Lower lobe of right lung (tissue), 2 donors: ENCODE measurements at regions not wholly inside any gene's neighbourhood (a gene's known extent, or its start where the extent isn't known, plus 50 kb on each side); places are given as distances from the start of the nearest gene placed in this dataset.

Source experiments
- ATAC-seq, 2 donors: fragments of 200-7000 bp; cut with Tn5 transposase; one replicate each; pipeline ENCODE4 v1.9.1; 2020 to 2022; ENCODE audit warnings: mild to moderate bottlenecking in 2 of 2, moderate library complexity in 2 of 2
- DNase-seq: peaks from one replicate; pipeline ENCODE4 v3.0.0-alpha.2; 2020
- H3K27ac ChIP-seq: fragments of 200-600 bp; one replicate; pipeline ENCODE4 v1.8.0; 2022
- H3K27me3 ChIP-seq: fragments of 200-600 bp; one replicate; pipeline ENCODE4 v1.8.0; 2022; ENCODE audit warnings: low read depth
- H3K36me3 ChIP-seq: fragments of 200-600 bp; one replicate; pipeline ENCODE4 v1.8.0; 2022; ENCODE audit warnings: mild to moderate bottlenecking
- H3K4me1 ChIP-seq: fragments of 200-600 bp; one replicate; pipeline ENCODE4 v1.8.0; 2022
- H3K4me3 ChIP-seq: fragments of 200-600 bp; one replicate; pipeline ENCODE4 v1.8.0; 2022; ENCODE audit warnings: mild to moderate bottlenecking
- H3K9me3 ChIP-seq: fragments of 200-600 bp; one replicate; pipeline ENCODE4 v1.8.0; 2022
- intact Hi-C: fragments of 100-400 bp; cut with DNase I; formaldehyde crosslinking; loops from one replicate; pipeline ENCODE4 v1.11.0; 2022
- TF ChIP-seq, protein P1 (sequence below): fragments of 200-600 bp; IDR thresholded peaks from one replicate; pipeline ENCODE4 v1.8.0; 2022; ENCODE audit warnings: antibody characterized with exemption, mild to moderate bottlenecking
- donor health status: DM: no; HTN: yes; CAD: no; lungs with severe emphysema.

DNA sequence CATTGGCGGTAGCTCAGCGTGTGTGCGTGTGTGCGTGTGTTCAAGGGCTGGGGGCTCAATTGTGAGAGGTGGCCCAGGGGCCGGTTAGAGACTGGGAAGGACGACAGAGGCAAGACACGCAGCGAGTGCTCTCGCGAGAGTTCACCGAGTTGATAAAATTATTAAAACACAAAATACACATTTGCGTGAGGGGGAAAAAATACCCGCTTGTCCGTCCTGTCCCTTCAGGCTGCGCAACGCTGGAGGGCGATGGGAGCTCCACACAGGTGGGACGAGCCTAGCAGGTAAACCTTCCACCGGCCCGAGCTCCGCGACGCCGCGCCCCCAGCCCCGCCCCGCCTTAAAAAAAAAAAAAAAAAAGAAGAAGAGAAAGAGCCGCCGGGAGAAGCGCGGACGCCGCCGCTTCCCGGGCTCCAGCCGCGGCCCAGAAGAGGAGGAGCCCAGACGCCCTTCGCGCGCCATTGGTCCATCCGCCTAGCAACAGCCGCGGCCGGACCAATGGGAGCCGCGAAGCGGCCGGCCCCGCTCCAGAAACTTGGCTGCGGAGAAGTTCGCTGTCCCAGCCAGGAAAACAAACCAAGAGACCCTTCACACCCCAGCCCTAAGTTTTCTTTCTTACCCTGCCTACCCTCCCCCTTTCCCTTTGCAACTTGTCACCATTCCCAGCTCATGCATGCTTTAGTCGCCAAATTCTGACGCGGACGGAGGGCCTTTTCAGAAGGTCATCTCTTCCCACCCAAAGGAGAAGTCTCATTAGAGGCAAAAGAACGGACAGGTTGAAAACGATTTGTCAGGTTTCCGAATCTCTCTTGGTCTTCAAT lies 169.9 kb upstream of the MAF start:
- peak; percentile 94 for DNase-seq
- Histone ChIP-seq H3K27me3 (no peaks in the 10 kb centered on the region), H3K9me3 (no peaks in the 10 kb centered on the region), H3K36me3 (no peaks in the 10 kb centered on the region), H3K4me3 (peak overlapping the region; percentile 60), H3K4me1 (peaks cover 30% of the 10 kb centered on the region), H3K27ac (peak overlapping the region; percentile 73)
- intact Hi-C loops: no loop called here
- TF ChIP-seq, protein P1, sequence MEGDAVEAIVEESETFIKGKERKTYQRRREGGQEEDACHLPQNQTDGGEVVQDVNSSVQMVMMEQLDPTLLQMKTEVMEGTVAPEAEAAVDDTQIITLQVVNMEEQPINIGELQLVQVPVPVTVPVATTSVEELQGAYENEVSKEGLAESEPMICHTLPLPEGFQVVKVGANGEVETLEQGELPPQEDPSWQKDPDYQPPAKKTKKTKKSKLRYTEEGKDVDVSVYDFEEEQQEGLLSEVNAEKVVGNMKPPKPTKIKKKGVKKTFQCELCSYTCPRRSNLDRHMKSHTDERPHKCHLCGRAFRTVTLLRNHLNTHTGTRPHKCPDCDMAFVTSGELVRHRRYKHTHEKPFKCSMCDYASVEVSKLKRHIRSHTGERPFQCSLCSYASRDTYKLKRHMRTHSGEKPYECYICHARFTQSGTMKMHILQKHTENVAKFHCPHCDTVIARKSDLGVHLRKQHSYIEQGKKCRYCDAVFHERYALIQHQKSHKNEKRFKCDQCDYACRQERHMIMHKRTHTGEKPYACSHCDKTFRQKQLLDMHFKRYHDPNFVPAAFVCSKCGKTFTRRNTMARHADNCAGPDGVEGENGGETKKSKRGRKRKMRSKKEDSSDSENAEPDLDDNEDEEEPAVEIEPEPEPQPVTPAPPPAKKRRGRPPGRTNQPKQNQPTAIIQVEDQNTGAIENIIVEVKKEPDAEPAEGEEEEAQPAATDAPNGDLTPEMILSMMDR: no peak
- ATAC-seq: peak; percentile 97 to 99

DNA sequence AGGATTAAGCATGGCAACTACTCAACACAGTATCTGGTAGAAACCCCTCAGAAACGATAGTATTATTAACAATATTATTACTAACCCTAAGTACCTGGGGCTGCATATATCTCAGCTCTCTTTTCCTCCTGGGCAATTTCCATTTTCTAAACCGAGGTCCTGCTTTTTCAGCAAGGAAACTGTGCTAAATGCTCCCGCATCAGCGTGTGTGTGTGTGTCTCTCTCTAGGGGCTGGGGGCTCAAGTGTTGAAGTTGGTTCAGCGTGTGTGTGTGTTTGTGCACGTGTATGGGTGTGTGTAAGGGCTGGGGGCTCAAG lies 169.3 kb upstream of the MAF start:
- TF ChIP-seq, protein P1: no peak
- Histone ChIP-seq H3K27ac (peak overlapping the region; percentile 81), H3K9me3 (no peaks in the 10 kb centered on the region), H3K4me1 (peaks cover 30% of the 10 kb centered on the region), H3K4me3 (peak overlapping the region; percentile 60), H3K36me3 (no peaks in the 10 kb centered on the region), H3K27me3 (no peaks in the 10 kb centered on the region)
- ATAC-seq (no peak), DNase-seq (no peak)
- intact Hi-C loops: no loop called here

- Histone ChIP-seq H3K4me3 (no peak overlapping the region), H3K36me3 (no peaks in the 10 kb centered on the region), H3K9me3 (no peaks in the 10 kb centered on the region), H3K27ac (peak overlapping the region; percentile 81), H3K4me1 (peaks cover 30% of the 10 kb centered on the region), H3K27me3 (no peaks in the 10 kb centered on the region)
- no peak for ATAC-seq
- DNase-seq: no peak
- TF ChIP-seq, protein P1: no peak
- intact Hi-C loops: no loop called here
These were observed 168.9 kb upstream of the MAF start for GRCh38 chr16:79769270-79769927.

GRCh38 chr16:79768276-79768970 lies 167.9 kb upstream of the MAF start:
- no peaks in the 10 kb centered on the region for H3K36me3 ChIP-seq
- ATAC-seq: no peak
- peak overlapping the region; percentile 41 for H3K4me3 ChIP-seq
- intact Hi-C loops: no loop called here
- peak overlapping the region; percentile 81 for H3K27ac ChIP-seq
- H3K27me3 ChIP-seq: no peaks in the 10 kb centered on the region
- H3K4me1 ChIP-seq: peaks cover 30% of the 10 kb centered on the region
- no peaks in the 10 kb centered on the region for H3K9me3 ChIP-seq
- DNase-seq: no peak
- TF ChIP-seq, protein P1: no peak

DNA sequence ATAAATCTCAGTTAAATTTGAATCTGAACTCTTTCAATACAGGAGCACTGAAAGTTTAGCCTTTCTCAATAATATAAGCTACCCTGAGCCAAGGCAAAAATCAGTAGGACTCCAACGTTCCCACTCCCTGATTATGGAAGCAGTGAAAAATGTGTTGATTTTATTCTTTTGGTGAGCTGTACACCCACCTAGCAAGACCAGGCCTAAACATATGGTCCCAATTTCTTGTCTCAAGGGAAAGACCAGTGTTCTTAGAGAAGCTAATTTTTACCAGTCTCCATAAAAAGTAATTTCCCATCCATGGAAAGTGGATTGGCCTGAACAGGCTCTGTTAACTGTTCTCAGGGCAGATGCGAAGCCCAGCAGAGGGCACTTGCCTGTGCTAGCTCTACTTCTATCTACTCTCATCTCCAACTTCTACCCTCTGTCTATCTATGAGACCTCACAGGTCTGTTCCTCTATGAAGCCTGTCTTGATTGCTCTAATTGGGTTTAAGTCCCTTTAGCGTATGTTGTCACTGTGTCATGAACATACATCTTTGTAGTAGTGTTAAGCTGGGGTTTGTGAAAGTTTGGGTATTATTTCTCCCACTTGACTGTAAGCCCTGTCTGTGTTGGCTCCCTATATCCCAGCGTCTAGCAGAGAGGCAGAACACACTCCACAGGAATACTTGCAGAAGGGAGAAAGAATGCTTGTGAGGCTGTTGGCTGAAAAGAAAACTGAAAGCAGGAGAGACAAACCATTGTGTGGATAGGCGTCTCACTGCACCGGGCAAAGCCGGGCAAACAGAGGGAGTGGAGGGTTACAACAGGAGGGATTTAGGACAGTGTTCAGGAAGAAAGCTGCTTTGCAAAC lies 167.1 kb upstream of the MAF start:
- Histone ChIP-seq H3K4me1 (peaks cover 30% of the 10 kb centered on the region), H3K4me3 (peak overlapping the region; percentile 41), H3K27me3 (no peaks in the 10 kb centered on the region), H3K27ac (peak overlapping the region; percentile 81), H3K36me3 (no peaks in the 10 kb centered on the region), H3K9me3 (no peaks in the 10 kb centered on the region)
- ATAC-seq (peak; percentile 27 to 51), DNase-seq (no peak)
- intact Hi-C loops: no loop called here
- TF ChIP-seq, protein P1: no peak
